ENCODE measurements at regions not wholly inside any gene's neighbourhood (a gene's known extent, or its start where the extent isn't known, plus 50 kb on each side); places are given as distances from the start of the nearest gene placed in this dataset.

DNA sequence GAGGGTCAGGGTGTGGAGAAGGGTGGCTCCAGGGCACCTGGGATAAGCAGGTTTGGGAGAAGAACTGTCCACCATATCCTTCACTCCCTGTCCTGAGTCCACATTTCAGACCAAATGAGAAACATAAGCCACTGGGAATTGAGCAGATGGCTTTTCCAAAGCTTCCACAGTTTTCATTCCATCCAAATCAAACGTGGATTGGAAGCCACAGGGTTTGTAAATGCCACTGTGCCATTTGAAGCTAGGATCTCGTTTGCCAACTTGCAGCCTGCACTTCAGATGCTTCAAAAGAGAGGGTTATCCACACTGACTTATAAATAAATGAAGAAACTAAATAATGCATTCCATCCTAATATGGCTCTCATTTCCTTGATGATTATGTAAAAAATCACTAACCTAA is 81.5 kb downstream of the UQCRFS1 start:
- TF ChIP-seq, protein P1, sequence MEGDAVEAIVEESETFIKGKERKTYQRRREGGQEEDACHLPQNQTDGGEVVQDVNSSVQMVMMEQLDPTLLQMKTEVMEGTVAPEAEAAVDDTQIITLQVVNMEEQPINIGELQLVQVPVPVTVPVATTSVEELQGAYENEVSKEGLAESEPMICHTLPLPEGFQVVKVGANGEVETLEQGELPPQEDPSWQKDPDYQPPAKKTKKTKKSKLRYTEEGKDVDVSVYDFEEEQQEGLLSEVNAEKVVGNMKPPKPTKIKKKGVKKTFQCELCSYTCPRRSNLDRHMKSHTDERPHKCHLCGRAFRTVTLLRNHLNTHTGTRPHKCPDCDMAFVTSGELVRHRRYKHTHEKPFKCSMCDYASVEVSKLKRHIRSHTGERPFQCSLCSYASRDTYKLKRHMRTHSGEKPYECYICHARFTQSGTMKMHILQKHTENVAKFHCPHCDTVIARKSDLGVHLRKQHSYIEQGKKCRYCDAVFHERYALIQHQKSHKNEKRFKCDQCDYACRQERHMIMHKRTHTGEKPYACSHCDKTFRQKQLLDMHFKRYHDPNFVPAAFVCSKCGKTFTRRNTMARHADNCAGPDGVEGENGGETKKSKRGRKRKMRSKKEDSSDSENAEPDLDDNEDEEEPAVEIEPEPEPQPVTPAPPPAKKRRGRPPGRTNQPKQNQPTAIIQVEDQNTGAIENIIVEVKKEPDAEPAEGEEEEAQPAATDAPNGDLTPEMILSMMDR (tag by site-specific recombination; IDR thresholded peaks at IDR 0.05): no peak
- TF ChIP-seq ZNF146 (tag by site-specific recombination; IDR thresholded peaks at IDR 0.05) (no peak), KLF1 (tag by site-specific recombination; IDR thresholded peaks at IDR 0.05) (no peak), ZSCAN23 (tag by site-specific recombination; IDR thresholded peaks at IDR 0.05) (no peak), ZNF311 (tag by site-specific recombination; IDR thresholded peaks at IDR 0.05; ENCODE audit: borderline replicate concordance) (no peak), ELK4 (IDR thresholded peaks at IDR 0.05; ENCODE audit: borderline replicate concordance, low read depth, low read length) (no peak), ZFP37 (tag by site-specific recombination; IDR thresholded peaks at IDR 0.05) (no peak), ZNF274 (IDR thresholded peaks at IDR 0.05; ENCODE audit: low read length) (no peak), ZNF274 (tag by site-specific recombination; IDR thresholded peaks at IDR 0.05; ENCODE audit: borderline replicate concordance) (no peak), ZIC2 (tag by site-specific recombination; IDR thresholded peaks at IDR 0.05) (no peak), ZNF660 (tag by site-specific recombination; IDR thresholded peaks at IDR 0.05) (no peak)
- TF ChIP-seq, protein P2, sequence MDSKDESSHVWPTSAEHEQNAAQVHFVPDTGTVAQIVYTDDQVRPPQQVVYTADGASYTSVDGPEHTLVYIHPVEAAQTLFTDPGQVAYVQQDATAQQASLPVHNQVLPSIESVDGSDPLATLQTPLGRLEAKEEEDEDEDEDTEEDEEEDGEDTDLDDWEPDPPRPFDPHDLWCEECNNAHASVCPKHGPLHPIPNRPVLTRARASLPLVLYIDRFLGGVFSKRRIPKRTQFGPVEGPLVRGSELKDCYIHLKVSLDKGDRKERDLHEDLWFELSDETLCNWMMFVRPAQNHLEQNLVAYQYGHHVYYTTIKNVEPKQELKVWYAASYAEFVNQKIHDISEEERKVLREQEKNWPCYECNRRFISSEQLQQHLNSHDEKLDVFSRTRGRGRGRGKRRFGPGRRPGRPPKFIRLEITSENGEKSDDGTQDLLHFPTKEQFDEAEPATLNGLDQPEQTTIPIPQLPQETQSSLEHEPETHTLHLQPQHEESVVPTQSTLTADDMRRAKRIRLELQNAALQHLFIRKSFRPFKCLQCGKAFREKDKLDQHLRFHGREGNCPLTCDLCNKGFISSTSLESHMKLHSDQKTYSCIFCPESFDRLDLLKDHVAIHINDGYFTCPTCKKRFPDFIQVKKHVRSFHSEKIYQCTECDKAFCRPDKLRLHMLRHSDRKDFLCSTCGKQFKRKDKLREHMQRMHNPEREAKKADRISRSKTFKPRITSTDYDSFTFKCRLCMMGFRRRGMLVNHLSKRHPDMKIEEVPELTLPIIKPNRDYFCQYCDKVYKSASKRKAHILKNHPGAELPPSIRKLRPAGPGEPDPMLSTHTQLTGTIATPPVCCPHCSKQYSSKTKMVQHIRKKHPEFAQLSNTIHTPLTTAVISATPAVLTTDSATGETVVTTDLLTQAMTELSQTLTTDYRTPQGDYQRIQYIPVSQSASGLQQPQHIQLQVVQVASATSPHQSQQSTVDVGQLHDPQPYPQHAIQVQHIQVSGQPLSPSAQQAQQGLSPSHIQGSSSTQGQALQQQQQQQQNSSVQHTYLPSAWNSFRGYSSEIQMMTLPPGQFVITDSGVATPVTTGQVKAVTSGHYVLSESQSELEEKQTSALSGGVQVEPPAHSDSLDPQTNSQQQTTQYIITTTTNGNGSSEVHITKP (tag by site-specific recombination; IDR thresholded peaks at IDR 0.05): no peak
- TF ChIP-seq, protein P3, sequence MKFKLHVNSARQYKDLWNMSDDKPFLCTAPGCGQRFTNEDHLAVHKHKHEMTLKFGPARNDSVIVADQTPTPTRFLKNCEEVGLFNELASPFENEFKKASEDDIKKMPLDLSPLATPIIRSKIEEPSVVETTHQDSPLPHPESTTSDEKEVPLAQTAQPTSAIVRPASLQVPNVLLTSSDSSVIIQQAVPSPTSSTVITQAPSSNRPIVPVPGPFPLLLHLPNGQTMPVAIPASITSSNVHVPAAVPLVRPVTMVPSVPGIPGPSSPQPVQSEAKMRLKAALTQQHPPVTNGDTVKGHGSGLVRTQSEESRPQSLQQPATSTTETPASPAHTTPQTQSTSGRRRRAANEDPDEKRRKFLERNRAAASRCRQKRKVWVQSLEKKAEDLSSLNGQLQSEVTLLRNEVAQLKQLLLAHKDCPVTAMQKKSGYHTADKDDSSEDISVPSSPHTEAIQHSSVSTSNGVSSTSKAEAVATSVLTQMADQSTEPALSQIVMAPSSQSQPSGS (tag by site-specific recombination; IDR thresholded peaks at IDR 0.05; ENCODE audit: low read depth): no peak
